SKM-1 (cell line): ENCODE measurements at regions not wholly inside any gene's neighbourhood (a gene's known extent, or its start where the extent isn't known, plus 50 kb on each side); places are given as distances from the start of the nearest gene placed in this dataset.

Source experiments
- DNase-seq: peaks from one replicate; lab custom pipeline; 2025; ENCODE audit not compliant: unreplicated experiment; lab: John Stamatoyannopoulos, UW

DNA sequence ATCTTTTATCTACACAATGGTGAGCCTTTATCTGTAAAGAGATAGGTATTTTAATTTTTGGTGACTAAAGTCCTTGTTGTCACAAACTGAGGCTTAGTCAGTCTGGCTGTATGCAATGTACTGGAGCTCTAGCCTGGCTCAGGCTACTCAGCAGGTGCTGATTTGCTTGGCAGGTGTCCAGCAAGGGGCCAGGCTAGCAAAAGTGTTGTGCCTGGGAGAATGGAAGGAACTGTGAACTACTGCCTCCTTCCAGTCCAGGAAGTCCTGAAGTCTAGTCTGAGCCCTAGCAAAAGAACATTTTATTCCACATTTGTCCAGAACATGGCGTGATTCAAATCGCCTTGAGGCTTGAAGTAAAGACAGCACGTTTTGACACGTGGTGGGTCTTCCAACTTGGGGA is 260.5 kb downstream of the CCDC85A start:
- DNase-seq: no peak

DNA sequence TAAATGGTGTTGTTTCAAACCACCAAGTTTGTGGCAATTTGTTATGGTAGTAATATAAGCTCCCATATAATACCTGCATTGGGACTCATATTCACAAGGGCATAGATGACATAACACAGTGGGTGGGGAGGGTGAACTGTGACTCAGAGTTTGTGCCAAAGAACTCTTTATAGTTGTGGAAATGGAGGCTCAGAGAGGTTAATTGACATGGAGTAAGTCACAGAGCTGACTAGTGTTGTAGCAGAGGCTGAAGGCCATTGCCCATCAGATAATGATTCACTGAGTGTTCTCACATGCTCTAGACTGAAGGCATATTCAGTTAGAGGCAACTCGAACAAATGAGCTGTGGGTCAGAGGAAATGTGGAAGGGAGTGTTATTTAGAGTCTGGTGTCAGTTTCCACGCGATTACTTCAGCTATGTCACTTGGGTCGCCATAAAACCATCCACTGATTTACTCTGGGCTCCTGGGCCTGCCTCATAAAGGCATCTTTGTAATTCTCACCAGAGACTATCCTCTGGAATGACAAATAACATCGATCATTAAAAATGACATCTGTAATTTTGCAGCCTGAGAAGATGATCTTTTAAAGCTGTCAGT is 264.7 kb downstream of the CCDC85A start:
- no peak for DNase-seq

DNA sequence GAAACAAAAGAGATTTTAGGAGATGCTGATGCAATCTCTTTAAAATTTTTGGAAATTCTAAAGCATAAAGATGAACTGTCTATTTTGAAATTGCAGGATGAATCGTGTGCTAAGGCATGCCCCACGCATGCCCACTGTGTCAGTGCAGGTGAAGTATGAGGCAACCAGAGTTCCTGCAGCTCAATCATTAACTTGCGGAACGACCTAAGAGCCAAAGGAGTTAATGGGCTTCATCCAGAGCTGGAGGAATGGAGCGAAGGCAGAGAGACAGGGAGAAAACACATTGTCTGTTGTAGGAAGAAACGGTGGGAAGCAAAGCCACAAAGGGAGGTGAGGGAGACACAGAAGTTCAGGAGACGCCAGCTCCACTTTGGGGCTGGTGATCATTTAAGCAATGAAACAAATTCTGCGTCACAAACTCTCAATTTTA is 265.2 kb downstream of the CCDC85A start:
- DNase-seq: no peak

DNA sequence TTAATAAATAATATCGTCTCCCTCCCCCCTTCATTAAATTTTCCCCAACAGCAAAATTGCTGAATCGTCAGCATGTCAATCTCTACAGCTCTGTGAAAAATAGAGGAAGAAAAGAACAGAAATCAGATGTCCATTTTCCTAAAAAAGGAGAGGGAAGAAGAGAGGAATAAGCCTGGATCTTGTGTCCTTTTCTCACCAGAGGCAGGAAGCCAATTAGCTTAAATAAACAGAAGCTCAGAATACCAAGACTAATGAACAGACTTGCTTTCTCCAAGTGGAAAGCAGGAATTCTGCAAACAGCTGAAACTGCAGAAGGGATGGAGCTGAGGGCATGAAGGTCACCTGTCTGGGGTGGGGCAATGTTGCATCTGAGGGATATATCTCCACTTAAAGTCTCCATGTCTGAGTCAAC is 265.7 kb downstream of the CCDC85A start:
- no peak for DNase-seq

DNA sequence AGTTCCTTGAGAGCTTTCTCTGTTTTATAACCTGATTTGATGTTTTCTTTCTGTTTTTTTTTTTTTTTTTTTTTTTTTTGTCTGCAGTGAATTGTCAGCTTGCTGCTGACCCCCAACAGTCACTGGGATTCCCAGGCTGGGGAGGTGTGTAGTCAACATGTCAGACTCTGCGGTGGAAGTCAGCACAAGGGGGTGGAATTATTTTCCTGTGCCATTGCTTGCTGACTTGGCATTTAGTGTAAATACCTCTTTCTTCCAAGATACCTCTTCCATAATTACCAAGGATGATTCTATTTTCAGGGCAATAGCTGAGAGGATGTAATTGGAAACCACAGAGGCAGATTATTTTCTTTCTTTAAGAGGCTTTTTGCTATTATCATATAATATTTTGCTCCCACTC is 266.3 kb downstream of the CCDC85A start:
- DNase-seq: no peak

DNA sequence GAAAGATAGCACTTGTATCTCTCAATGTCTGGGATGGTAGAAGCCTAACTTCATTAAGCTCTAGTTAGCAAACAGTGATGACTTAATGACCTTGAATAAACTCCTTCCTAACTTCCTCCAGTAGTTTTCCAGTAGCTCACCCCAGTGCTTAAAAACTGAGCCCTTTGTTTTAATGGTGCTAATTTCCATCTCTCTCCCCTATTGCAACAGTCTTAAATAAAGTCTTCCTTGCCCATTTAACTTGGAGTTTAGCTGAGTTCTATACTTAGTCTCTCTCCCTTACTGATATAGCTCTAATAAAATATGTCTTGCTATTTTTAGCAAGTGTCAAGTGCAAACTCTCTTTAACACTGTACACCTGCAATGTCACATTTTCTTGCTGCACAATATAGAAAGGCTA is 267.0 kb downstream of the CCDC85A start:
- no peak for DNase-seq

DNA sequence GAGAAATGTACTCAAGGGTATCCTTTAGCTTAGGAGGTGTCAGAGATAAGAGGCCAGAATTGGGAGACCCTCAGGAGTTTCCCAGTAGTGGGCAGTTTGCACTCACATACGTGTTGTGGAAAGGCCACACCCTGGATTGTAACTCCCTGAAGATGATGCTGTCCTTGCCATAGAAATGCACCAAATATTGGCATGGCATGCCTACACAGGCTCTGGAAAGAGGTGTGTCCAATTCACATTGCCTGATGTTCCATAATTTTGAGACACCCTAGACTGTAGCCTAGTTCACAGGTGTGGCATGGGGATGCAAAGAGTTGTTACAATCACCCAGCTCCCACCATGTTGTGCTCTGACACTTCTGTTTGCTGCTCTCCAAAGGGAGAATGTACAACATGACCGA is 271.9 kb downstream of the CCDC85A start:
- no peak for DNase-seq

DNA sequence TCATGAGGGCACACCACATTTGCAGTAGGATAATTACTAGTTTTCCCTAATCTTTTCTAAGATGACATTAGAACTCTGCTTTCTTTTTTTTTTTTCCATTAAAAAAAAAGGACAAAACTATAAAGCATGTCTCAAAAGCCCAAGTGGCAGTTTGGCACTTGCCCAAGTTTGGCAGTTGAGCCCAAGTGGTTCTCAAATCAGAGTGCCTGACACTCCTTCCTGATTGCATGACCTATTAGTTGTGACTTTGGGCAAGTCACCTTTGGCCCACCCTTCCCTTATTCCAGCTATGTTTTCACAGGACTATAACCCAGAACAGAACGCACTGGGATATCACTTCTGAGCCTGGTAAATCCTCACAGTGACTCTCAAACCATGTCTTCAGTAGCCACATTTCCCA is 273.0 kb downstream of the CCDC85A start:
- no peak for DNase-seq

DNA sequence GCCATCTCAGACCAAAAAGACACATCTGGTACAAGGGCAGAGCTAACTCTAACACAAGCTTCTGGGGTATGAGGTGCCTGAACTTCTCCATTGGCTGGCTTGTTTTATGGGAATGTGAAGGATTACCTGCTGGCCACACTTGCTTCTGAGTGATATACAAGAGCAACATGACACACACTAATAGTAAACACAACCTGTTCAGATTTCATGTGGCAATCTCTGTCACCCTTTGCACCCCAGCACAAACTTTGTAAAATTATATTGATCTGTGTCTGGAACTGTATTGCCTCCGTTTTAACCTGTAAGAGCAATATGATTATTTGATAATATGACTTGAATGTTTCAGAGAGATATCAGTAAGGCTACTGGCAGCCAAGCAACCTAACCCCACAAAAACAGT is 276.7 kb downstream of the CCDC85A start:
- no peak for DNase-seq

DNA sequence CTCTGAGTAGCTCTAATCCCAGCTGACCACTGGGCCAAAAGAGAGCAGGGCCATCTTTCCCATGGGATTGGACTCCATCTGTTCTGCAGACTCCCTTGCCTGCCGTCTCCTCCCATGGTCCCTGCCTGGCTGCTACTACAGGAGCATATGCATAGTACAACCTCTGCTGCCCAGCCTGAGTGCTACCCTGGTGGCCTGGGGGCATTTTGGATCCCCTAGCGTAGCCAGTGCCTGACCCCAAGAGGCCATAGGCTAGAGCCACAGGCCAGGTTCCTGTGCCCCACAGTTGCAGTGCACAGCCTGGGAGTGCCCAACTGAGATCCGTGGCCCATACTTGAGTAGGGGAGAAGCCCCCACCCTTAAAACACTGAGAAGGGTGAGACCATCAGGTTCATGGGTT is 280.3 kb downstream of the CCDC85A start:
- DNase-seq: no peak

DNA sequence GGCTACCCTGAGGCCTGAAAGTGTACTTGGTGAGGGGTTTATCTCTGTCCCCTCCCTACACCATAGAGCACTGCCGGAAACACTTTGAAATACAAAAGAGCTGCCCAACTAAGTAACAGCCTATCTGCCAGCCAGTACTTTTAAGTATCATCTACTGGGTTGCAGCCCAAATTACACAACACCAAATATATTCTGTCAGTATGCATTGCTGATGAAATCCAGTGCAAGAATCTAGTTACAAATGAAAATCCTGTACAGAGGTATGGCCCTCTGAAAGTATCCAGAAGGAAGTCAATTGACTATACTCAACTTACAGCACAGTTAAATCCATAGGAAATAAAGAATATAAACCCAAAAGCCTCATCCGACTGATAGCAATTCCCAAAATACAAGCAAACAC is 280.8 kb downstream of the CCDC85A start:
- DNase-seq: no peak

DNA sequence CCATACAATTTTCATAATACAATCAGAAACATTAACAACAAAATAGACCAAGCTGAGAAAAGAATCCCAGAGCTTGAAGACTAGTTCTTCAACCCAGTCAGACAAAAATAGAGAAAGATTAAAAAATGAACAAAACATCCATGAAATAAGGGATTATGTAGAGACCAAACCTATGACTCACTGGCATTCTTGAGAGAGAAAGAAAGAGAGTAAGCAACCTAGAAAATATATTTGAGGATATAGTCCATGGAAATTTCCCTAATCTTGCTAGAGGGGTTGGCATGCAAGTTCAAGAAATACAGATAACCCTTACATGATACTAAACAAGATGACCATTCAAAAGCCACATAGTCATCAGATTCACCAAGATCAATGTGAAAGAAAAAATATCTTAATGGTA is 281.7 kb downstream of the CCDC85A start:
- no peak for DNase-seq

DNA sequence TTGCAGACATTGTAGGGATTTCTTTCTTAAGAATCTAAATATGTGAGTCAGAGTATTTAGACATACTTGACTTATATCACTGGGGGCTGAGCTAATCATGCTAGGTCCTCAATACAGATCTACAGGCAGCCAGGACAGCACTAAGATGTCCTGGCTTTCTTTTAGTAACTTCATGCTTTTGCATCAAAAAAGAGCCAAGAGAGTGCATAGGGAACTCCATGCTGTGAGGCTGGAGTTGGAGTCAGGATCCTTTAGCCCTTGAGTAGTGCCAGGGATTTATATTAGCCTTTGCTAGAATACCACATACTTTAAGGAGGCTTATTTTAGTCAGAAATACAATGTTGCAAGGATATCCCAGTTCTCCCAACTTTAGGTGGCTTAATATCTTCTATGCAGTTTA is 289.7 kb downstream of the CCDC85A start:
- DNase-seq: no peak

DNA sequence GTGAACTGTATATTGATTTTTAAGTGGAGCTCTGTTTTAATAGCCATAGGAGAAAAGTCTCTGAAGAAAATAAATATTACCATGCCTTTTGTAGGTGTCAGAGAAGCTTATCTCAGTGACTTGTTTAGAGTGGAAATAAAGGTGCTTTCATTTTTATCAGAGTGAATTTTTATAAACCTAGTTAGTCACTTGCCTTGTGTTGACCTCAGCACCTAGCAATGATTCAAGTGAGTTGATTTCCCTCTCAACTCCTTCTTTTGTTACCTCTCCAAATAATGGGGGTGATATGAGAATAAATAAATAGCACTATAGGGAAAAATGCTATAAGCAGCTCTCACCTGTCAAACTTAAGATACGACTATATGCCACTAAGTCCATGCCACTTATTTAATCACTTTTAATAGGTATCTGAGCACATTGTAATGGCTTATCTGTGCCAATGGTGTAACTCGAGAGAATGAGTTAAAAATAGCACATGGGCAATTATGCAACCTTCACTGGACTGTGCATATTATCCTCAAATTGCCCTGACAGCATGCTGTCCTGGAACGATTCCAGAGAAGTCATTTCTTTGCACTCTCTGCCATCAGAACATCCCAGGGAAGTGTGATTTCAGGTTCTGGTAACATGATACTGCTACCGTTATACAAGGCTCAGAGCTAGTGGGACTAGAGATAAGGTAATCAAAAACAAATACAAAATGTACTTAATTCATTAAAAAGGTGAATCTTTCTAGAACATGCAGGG is 290.8 kb downstream of the CCDC85A start:
- no peak for DNase-seq

DNA sequence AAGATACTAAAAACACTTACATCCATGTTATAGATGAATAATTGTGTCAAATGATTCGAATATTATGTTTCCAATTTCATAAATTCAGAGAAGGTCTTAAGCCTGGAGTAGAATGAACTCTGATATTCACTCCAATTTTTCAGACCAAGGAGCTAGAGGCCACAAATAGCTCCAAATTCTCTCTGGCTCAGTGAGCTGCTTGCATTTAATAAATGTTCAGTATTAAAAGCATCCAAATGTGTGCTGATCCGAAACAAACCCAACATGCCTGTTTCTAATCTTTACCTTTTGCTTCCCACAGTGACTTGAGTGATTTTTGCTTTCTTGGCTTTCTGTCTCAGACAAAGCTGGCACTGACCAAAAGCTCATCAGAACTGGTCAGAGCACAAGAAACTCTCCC is 291.4 kb downstream of the CCDC85A start:
- DNase-seq: no peak

DNA sequence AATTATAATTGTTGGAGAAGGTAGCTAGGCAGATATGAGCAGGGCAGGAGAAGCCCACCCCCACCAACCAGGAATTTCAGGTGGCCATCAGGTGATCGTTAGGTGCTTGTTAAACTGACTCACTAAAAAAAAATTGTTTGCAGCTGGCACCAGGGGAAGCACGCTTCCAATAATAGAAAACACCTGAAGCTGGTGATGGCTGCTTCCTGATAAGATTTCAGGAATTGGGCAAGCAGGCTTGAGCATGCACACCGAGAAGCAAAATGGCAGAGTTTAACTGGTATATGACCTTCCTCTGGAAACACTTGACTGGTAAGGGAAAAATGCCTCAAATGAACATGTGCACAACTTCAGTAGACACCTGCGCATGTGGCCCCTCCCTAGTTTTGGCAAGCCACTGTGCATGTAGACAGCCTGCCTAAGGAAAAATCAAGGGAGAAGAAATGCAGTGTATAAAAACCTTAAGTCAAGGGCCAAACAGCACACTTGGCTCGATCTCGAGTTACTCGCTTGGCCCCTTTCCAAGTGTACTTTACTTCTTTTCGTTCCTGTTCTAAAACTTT is 292.8 kb downstream of the CCDC85A start:
- no peak for DNase-seq

DNA sequence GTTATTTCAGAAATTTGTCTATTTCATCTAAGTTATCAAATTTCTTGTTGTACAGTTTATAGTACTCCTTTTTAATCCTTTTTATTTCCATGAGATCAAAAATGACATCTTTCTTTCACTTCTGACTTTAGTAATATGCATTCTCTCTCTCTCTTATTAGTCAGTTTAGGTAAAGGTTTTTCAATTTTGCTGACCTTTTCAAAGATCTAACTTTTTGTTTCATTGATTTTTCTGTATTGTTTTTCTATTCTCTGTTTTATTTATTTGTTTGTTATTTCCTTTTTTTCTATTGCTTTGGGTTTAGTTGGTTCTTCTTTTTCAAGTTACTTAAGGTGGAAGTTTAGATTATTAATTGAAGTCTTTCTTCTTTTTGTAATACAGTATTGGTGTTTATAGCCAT is 294.2 kb downstream of the CCDC85A start:
- DNase-seq: no peak

DNA sequence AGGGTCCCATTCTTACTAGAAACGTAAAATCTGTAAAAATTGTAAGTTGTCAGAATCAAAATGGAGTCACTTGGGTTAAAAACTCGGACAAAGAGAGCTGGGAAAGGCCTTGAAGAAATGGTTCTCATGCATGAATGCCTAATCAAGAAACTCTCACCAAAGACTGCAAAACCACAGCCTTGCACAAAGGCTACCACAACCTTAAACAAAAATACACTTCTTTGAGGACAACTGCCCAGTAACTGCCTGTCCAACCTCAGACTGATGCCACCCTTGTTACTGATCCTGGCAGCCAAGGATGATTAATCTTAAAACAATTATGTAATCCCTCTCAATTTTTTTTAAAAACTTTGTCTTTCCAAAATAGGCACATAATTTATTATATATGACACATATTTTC is 299.3 kb downstream of the CCDC85A start:
- no peak for DNase-seq

DNA sequence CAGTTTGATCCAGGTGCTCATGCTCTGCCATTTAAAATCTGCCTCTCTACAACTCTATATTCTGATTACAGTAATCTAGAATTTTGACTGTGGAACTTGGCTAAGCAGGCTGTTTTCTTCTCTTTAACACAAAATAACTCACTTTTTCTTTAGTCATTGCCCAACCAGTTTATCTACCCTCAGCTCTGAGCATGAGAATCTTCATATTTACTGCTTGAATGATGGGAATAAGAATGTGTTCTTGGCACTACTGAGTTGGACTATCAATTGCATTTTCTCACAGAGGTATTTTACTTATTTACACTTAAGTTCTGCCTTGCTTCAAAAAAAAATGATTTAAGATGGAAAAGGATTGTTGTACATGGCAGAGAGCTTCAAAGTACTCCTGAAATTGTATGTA is 301.1 kb downstream of the CCDC85A start:
- DNase-seq: no peak

DNA sequence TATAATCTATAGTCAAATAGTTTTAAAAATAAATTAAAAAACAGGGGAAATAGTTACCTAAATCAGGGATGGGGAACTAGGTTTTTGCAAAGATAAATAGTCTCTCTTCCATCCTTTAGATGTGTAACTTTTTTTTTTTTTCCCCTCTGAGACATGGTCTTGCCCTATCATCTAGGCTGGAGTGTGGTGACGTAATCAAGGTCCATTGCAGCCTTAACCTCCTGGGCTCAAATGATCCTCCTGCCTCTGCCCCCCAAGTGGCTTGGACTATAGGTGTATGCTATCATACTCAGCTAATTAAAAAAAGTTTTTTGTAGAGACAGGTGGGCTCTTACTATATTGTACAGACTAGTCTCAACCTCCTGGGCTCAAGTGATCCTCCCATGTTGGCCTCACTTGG is 316.5 kb downstream of the CCDC85A start:
- no peak for DNase-seq

DNA sequence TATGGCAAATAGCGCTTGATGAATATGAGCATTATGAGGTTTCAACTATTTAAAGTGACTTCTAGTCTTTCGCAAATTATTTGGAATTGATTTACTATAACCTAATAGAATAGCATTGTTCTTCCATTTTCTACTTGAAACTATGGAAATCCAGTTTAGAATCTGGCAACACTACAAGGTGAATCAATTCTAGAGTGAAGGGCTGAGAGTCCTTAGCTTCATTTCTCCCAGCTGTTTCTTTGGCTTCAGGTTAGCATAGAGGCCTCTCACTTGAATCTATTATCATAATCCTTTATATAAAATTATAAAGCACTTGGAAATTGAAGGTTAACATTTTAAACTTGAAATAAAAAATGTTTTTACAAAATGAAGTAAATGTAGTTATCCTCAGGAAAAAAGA is 318.8 kb downstream of the CCDC85A start:
- DNase-seq: no peak

DNA sequence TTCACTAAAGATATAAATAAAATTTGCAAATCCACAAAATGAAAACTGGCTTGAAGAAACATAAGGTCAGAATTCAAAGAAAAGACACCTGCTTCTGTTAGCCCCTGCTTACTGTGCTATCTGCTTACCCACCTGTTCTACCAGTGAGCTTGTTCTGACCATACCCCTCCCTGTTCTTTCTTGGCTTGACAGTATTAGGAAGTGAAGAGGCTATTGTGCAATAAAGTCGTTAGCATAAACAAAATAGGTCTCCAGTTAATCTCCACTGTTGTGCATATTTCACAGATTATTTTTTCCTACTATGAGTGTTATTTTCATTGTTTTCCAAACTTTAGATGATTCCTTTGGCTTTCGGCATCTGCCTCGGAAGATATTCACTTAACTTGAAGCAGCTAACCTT is 322.1 kb downstream of the CCDC85A start:
- no peak for DNase-seq

DNA sequence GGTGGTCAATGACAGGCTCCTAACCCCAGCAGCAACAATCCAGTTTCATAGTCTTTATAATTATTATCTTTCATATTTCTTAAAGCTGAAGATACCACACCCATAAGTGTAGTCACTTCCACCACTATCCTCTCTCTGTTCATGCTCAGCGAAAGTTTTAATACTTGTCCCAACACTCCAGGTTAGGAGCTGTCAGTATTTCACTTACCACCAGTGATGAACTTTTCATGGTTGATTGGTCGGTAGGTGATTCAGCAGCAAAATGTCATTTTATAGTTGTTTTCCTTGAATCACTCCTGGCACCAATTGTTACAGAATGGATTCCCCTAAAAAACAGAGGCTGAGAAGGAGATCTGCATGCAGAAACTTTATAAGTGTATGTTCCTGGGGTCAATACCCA is 324.9 kb downstream of the CCDC85A start:
- no peak for DNase-seq
